Kidney glomerular epithelial cell (primary cell): ENCODE measurements at regions not wholly inside any gene's neighbourhood (a gene's known extent, or its start where the extent isn't known, plus 50 kb on each side); places are given as distances from the start of the nearest gene placed in this dataset.

ENCODE experiments used
- DNase-seq: peaks from one replicate; lab custom pipeline; 2025; lab: John Stamatoyannopoulos, UW

- no peak for DNase-seq
Observed at GRCh38 chr1:220363196-220363837, 91.1 kb upstream of the RAB3GAP2 start.

- no peak for DNase-seq
Observed at GRCh38 chr1:220356981-220357850, 85.0 kb upstream of the RAB3GAP2 start.

- DNase-seq = no peak
Observed at GRCh38 chr1:220353229-220354012, 81.2 kb upstream of the RAB3GAP2 start.

- no peak for DNase-seq
Observed at GRCh38 chr1:220348211-220348610, 76.0 kb upstream of the RAB3GAP2 start.

- DNase-seq = no peak
Observed at GRCh38 chr1:220347654-220348175, 75.5 kb upstream of the RAB3GAP2 start.

- no peak for DNase-seq
Observed at GRCh38 chr1:220344745-220345144, 72.5 kb upstream of the RAB3GAP2 start.

- DNase-seq = no peak
Observed at GRCh38 chr1:220342853-220343252, 70.6 kb upstream of the RAB3GAP2 start.

- no peak for DNase-seq
Observed at GRCh38 chr1:220341126-220341525, 68.9 kb upstream of the RAB3GAP2 start.

- no peak for DNase-seq
Observed at GRCh38 chr1:220339581-220339980, 67.3 kb upstream of the RAB3GAP2 start.

- no peak for DNase-seq
Observed at GRCh38 chr1:220338759-220339158, 66.5 kb upstream of the RAB3GAP2 start.

- DNase-seq = no peak
Observed at GRCh38 chr1:220336391-220337031, 64.3 kb upstream of the RAB3GAP2 start.

- no peak for DNase-seq
Observed at GRCh38 chr1:220335668-220336067, 63.4 kb upstream of the RAB3GAP2 start.

GRCh38 chr1:220331318-220331717 is 59.1 kb upstream of the RAB3GAP2 start:
- no peak for DNase-seq

GRCh38 chr1:220330265-220330664 is 58.0 kb upstream of the RAB3GAP2 start:
- DNase-seq = no peak

GRCh38 chr1:220327106-220327505 is 54.9 kb upstream of the RAB3GAP2 start:
- no peak for DNase-seq

- DNase-seq = no peak
Observed at GRCh38 chr1:220326578-220326977, 54.3 kb upstream of the RAB3GAP2 start.

- no peak for DNase-seq
Observed at GRCh38 chr1:220325306-220325995, 53.2 kb upstream of the RAB3GAP2 start.

GRCh38 chr1:220323717-220324116 is 51.5 kb upstream of the RAB3GAP2 start:
- DNase-seq = no peak

- no peak for DNase-seq
Observed at GRCh38 chr1:220322570-220322969, 50.3 kb upstream of the RAB3GAP2 start.
